HG03575 (cell line): ENCODE measurements at regions not wholly inside any gene's neighbourhood (a gene's known extent, or its start where the extent isn't known, plus 50 kb on each side); places are given as distances from the start of the nearest gene placed in this dataset.

Experiments
- ATAC-seq: cut with Tn5 transposase; IDR thresholded peaks from one replicate; pipeline ENCODE4 v1.9.1; 2021; ENCODE audit not compliant: unreplicated experiment, insufficient number of reproducible peaks, low FRiP score; ENCODE audit errors: extremely low read depth

DNA sequence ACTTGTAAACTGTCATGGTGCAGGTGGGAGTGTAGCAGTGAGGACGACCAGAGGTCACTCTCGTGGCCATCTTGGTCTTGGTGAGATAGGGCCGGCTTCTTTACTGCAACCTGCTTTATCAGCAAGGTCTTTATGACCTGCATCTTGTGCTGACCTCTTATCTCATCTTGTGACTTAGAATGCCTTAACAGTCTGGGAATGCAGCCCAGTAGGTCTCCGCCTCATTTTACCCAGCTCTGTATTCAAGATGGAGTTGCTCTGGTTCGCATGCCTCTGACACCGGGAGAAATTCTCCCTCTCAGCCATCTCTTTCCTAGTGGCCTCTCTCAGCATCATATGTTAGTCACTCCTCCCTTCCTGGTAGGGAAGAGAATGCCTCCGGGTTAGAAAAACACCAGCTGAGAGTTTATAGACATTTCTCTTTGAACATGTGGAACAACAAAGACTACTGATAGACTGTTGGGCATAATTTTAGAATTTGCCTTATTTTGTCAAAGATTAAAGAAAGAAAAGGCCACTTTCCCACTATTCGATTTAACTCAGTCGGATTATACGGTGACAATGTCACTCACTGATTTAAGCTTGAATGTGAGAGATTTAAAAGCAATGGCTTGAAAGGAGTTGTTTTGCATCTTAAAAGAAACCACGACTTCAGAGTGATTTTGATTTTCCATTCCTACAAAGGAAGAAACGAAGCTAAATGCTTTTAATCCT is 67.9 kb upstream of the SNX9 start:
- ATAC-seq, result no peak

DNA sequence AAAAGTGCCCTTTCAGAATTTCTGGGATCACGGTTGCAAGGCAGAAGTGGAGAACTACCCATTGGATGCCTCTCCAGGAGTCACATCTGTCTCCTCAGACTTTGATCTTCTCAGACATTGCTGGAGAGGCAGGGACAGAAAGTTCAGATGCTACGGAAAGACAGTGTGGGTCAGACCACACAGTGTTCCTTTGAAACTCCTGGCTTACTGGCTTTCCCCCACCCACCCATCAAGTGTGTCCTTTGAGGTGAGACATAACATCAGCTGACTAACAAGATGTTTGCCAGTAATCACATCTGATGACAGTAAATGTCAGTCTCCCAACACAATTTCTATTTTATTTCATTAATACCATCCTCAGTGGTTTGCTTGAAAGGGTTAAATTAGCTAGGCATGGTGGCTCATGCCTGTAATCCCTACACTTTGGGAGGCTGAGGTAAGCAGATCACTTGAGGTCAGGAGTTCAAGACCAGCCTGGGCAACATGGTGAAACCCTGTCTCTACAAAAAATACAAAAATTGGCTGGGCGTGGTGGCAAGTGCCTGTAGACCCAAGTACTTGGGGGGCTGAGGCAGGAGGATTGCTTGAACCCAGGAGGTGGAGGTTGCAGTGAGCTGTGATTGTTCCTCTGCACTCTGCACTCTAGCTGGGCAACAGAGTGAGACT is 67.2 kb upstream of the SNX9 start:
- ATAC-seq, result no peak

DNA sequence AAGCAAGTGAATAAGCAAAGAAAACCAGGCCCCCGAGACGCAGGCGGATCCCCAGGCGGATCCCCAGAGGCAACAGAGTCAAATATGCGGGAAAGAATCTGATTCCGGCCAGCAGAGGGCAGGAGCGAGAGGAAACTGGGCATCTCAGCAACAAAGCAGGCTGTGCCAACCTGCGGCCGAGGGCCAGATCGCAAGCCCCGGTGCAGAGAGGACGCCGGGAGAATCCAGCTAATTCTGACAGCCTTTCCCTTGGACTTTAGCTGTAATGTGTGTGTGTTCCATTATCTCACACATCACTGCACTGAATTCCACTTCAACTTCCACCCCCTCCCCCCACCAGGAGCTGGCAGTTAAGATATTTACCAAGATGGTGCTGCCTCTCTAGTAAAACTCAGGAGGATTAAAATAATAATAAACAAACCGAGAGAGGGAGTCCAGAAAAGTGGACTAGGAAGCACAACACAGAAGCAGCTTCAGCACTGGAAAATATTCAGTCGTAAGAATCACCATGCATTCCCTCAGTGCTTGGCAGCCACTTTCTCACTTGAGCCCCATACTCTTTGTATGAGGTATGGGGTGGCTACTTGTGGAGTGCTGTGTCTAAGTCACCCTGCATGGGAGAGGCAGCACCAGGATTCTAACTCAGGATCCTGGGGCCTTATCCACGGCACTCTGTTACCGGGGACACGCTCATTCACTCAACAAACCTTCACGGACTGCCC is 66.2 kb upstream of the SNX9 start:
- ATAC-seq, result no peak

DNA sequence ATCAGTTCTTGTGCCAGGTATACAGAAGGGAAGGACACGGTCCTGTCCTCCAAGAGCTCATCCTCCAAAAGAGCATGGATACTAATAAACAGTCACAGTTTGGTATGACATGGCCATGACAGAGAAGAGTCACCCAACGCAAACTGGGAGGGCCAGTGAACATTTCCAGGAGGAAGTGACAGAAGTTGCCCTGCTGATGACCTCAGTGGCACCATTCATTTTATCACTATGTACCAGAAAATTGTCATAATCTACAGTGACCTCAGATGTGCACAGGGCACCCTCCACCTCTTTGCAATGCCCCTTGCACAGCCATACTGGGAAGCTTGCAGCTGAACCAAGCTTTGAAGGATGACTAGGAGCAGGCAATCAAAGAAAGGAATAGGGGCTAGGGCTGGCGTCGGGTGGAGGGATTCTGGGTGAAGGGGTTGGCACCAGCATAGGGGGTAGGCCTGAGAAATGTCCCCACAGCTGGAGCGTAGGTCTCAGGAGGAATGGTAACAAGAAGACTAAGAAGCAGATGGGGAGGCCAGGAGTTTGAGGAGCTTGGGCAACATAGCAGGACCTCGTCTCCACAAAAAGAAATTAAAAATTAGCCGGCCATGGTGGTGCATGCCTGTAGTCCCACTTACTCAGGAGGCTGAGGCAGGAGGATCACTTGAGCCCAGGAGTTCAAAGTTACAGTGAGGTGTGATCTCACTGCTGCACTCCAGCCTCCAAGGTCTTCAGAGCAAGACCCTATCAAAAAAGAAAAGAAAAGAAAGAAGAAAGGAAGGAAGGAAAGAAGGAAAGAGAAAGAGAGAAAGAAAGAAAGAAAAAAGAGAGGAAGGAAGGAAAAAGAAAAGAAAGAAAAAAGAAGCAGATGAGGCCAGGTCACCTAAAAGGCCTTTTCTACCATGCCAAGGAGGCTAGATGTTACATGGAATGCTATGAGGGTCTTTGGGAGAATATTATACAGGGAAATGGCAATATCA is 65.3 kb upstream of the SNX9 start:
- ATAC-seq, result no peak

DNA sequence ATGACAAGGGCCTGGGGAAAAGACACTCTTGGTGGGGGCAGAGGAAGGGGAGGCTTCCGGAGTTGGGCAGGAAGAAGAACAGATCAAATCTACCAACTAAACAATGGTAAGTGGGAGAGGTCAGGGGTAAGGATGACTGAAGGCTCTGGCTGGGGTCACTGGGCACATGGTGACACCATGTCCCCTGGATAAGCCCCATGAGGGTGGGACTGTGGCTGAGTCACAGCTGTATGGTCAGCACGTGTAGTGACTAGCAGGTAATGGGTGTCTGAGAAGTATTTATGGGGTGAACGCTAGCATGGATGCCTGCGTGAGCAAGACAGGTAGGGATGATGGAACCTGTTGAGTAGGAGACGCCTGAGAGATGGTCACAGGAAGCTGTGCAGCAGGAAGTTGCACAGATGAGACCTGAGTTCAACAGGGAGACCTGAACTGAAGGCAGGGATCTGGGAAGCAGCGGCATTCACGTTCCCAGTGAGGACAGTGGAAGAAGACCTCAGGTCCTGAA is 64.5 kb upstream of the SNX9 start:
- no peak for ATAC-seq

DNA sequence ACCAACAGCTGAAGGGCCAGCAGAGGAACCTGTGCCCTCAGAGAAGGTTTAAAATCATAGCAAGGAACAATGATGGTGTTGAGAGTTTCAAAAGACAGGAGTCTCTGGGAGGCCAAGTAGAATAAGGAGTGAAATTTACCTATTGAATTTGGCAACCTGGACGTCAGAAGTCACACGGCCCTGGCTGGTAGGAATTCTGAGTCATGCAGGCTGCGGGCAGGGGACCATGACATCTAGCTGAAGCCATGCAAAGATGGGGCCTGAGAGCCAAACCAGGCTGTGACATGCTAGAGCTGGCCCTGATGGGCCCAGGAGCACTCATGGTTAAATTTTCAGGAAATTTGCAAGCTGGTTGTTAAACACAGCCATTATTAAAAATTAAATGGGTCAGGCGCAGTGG is 64.0 kb upstream of the SNX9 start:
- ATAC-seq, result no peak

DNA sequence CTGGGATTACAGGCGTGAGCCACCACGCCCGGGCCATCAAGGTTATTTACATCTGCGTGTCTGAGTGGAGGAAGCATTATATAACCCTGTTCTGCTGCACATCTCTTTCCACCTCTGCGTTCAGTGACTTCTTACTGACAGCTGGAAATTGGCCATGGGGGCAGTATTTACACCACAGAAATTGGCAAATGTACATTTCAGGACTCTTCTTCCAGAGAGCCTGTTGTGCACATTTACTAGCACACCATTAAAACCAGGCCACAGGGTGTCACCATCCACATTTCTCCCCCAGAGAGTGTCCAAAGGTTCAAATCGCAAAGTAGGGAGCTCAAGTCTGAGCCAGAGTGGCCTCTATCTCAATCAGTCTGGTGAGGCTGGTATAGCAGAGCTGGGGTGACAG is 62.9 kb upstream of the SNX9 start:
- ATAC-seq, result no peak

DNA sequence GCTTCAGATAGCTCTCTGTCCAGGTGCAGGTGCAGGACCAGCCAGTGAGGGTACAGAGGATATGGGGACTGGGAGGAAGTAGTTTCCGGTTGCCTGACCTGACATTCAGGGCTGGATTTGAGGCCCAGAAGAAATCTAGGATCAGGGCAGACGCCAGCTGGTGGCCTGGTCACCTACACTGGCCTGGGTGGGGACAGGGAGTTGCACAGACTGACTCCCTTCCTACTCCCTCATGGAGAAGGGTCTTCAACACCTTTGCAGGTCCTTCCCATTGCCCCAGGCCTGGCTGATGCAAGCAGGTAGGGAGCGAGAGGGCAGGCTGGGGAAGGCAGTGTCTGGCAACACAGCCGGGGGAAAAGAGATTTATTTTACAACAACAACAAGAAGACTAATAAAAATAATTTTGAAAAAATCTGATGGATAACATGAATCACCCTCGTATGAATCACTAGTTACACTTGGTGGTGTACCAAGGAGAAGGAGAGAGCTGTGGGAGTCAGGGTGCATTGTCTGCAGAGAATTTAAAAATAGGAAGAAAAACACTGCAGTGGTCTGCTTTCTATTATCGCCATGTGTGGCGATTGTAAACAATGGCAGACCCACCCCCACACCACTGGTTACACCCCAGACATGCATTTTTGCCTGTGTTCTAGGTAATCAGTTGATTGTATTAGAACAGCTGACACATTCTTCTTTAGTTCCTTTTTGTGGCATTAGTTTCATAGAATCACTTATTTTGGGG is 62.3 kb upstream of the SNX9 start:
- ATAC-seq, result peak; percentile 6

DNA sequence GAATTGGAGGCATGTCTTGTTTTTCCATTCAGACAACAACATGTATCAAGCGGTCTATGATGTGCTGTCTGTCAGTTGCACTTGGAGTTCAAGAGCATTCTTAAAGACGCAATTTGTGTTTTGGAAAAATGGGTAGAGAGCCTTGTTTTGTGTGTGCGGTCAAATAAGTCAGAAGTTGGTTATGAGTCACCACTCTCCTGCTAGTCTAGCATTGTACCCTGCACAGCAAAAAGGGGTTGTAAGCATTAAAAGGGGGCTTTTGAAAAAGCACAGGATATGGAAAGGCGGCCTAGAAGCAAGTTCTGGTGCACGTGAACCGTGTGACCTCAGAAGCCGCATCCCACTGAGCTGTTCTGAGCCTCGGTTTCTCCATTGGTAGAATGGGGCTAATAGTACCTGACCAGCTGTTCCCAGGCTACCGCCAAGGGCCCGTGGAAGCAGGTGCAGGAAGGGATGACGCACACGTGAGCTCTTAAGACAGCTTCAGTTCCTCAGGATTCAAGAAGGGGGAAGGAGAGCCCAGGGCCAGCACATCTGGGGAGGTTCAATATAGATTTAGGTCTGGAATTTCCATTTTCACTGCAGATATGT is 61.6 kb upstream of the SNX9 start:
- ATAC-seq, result peak; percentile 28

DNA sequence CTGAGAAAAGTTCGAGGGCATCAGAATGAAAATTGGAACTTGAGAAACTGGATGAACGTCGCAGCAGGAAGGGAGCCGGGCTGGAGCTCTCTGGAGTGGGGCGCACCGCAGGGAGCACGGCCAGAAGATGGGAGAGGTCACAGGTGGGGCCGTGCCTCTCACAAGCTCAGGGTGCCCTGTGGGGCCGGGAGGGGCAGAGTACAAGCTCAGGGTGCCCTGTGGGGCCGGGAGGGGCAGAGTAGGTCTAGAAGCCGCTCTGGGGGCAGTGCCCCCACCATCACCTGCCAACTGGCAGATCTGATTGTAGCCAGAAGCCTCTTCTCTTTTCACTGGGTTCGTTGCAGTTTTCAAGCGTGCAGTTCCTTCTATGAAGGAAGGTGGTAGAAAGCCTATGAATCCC is 61.1 kb upstream of the SNX9 start:
- no peak for ATAC-seq

DNA sequence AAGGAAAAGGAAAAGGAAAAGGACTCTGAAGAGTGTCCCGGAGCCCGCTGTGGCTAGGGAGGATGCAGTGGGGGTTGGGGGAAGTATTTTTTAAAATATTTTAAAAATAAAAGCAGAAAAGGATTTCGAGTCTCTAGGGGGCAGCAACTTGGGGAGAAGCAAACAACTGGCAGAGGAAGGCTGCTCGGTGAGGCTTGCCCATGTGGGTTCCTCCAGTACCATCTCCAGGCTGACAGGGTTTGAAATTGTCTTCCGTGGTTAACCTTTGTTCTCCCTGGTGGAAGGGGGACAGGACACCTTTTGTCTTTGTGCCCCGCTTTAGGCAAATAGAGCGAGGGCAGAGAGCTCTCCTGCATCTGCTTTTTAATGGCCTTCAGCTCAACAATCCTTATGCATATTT is 60.4 kb upstream of the SNX9 start:
- ATAC-seq, result no peak

DNA sequence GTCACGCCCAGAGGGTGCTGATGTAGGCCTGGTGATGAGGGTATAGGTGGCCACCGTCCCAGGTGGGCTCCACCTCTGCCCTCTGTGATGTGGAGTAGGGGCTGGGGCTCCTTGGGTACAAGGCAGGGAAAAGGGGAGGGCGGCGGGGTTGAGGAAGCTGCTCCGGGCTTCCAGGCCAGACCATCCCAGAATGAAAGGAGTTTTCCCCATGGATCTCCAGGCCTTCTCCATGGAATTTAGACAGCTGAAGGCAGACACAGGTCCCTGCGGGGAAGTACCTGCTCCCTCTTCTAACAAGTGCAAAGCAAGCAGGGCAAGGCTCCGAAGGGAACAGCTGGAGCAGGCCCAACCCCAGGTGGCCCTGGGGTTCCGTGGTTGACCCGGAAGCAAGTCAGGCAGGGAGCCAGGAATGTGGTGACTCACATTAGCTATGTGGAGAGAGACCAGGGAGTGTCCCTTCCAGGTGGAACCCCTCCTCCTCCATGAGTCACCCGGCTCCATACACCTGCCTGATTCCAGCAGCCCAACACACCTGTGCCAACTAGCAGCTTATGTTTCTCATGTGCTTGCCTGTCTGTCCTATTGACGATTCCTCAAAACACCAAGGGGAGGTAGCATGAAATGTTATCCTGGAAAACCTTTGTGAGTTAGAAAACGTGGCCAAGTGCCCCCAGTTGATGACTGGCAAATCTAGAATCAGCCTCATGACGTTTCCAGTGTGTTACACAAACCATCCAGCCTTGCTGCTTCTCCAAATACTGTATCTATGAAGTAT is 59.7 kb upstream of the SNX9 start:
- no peak for ATAC-seq

DNA sequence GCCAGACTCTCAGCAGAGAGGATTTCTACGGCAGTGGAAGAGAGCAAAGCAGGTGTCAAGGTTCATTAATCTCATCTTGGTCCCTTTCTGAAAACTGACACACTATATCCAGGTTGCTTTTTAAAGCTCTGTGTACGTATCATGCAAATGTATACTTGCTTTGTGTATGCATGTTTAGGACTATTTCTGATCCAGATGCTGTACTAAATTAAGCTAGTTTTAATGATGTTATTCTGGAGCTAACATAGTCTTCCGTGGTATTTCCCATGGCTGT is 59.2 kb upstream of the SNX9 start:
- ATAC-seq, result no peak

DNA sequence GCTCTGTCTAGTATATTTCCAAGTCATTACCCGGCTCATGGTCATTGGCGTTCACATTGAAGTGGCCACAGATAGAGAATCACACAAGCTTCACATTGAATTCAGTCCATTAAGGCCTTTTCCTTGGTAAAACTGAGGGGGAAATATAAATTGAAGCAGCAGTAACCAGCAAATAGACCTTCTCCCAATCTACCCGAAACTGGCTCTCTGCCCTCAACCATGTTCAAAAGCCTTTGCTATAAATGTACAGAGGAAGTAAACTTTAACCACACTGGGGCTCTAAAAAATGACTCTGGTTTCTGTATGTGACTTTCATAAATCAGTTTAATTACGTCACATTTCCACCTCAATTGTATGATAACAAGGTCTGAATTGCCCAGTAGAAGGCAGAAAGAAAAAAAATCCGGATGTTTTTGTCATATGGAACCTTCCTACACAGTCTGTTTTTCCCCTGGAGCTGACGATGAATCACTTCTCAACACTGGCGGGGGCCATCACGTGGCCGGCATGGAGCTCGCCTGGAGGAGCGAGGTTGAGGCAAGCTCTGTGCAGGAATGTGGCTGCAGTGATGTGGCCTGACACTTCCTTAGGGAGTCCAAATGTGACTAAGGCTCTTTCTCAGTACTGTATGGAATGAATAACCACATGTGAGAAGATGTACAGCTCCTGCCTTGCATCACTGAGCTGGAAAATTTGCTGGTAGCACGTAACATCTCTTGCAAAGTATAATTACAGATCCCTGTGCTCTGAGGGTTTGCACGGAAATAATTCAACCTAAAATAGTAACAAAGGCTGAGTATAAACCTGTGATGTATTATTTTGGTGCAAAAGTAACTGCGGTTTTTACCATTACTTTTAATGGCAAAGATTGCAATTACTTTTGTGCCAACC is 58.6 kb upstream of the SNX9 start:
- no peak for ATAC-seq

DNA sequence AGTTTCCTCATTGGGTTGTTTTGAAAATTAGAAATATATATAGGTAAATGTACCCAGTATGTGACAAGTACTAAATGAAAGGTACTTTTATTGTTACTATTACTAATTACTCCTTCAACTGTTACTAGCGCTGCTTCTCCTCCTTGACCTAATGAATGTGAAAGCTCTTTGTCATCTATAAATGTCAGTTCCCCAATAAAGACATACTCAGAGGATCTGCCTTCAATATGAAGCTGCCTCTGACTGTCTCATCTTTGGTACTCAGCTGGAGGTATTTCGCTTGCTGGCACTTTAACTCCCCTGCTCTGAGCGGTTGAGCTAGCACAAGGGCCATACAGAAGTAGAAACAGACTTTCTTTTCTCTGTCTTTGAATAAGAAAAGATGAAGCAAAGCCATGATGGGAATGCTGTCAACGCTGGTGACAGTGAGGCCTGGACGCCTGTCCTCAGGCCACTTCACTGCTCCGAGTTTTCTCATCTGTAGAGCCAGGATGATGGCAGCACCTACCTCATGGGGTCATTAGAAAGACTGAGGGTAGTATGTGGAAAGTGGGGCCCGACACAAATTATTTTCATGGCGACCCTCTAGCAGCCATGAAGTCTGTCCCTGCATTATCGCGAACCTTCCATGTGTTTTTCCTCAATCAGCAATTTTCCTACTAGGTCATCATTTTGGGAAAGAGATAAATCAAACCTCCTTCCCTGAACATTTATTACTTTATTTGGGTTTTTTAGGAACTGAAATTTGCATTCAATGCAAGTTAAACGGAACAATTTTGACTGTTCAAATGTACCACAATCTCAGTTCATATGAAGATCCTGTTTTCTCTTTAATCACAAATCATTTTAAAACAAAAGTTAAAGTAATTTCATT is 55.9 kb upstream of the SNX9 start:
- no peak for ATAC-seq

DNA sequence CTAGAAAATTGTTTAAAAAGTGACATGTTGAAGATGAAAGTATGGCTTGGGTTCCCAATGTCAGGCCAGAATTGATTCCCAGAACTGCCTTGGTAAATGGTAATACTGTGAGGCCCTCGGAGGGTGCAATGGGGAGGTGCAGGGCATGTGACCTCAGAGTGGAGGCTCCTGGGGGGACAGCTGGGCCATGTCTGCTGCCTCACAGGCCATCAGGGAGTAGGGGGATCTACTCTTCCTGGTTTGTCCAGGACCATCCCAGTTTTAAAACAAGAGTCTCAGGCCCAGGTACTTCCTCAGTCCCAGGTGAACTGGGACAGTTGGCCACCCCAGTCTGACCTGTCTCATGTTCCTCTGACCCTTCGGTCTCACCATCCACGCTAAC is 55.3 kb upstream of the SNX9 start:
- no peak for ATAC-seq
